ENCODE measurements at regions not wholly inside any gene's neighbourhood (a gene's known extent, or its start where the extent isn't known, plus 50 kb on each side); places are given as distances from the start of the nearest gene placed in this dataset.

DNA sequence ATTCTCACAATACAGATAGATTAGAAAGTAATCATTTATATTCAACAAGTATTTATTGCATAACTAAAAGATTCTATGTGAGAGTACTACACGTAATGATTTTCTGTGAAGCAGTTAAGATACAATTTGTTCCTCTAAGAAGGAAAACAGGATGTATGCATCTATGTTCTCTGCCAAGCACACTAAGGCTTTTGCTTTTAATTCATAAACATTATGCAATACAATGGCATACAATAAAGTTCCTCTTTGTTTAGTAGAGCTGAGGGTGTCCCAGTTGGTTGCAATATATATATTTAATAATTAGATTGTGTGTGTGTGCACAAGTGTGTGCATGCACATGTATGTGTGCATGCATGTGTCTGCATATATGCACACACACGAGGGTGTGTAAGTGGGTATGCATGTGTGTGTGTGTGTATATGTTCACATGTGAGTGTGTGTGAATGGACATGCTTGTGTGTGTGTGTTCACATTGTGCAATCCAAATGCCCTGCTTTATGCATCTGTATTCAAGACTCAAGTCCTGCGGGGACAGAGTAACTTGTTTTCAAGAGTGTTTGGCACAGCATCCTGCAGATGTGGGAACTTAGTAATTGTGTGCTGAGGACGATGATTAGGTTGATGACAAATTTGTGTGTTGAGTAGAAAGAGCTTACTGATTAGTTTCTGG is 481.5 kb upstream of the KLF6 start:
- Histone ChIP-seq H3K27ac (peak overlapping the region in 2 of 4 donors; percentile 36 to 48), H3K9me3 (no peaks in the 10 kb centered on the region), H3K36me3 (no peaks in the 10 kb centered on the region), H3K4me3 (no peak overlapping the region), H3K4me1 (peaks cover 5 to 32% (median 24%) of the 10 kb centered on the region in 4 donors), H3K27me3 (no peaks in the 10 kb centered on the region)
- WGBS, 2 donors (ENCODE audit: low coverage in 1 of 2), result 49 to 58% methylated on average over 3 to 4 of the region's 4 CpGs
- TF ChIP-seq CTCF (IDR thresholded peaks at IDR 0.05) (no peak), EP300 (IDR thresholded peaks at IDR 0.05; ENCODE audit: low read depth) (peak; percentile 34), POLR2AphosphoS5 (IDR thresholded peaks at IDR 0.05) (no peak), POLR2A (IDR thresholded peaks at IDR 0.05) (no peak)
- intact Hi-C loops (cut with DNase I; ENCODE audit: low total_unique reads) (no loop called here), in situ Hi-C loops (cut with MboI; ENCODE audit: low pct_ligation_motif_present in 1 of 4, low pct_unique_long_range_greater_than_20kb in 1 of 4, low sequenced_read_pairs in 3 of 4) (no loop called here)
- DNase-seq, result no peak

DNA sequence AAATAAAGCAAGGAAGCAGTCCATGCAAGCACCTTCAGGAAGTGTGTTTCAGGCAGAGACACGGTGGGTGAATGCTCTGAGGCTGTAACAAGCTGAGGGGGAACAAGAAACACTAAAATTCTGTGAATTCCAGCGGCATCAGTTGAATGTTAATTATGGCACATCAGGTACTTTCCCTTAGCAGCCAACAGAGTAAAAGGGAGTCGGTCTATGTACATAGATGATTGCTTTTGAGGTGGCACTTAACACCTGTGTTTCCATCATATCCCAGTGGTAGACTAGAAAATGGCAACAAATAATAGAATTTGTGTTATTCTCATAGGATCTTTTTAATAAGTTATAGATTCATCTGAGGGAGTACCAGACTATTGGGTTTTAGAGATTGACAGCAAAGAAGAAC is 481.0 kb upstream of the KLF6 start:
- Histone ChIP-seq H3K4me3 (no peak overlapping the region), H3K27me3 (no peaks in the 10 kb centered on the region), H3K9me3 (no peaks in the 10 kb centered on the region), H3K27ac (no peak overlapping the region), H3K4me1 (peaks cover 5 to 32% (median 24%) of the 10 kb centered on the region in 4 donors), H3K36me3 (no peaks in the 10 kb centered on the region)
- TF ChIP-seq CTCF (IDR thresholded peaks at IDR 0.05), result no peak
- no peak for TF ChIP-seq POLR2A (IDR thresholded peaks at IDR 0.05)
- TF ChIP-seq POLR2AphosphoS5 (IDR thresholded peaks at IDR 0.05), result no peak
- no peak for TF ChIP-seq EP300 (IDR thresholded peaks at IDR 0.05; ENCODE audit: low read depth)
- 61 to 68% methylated on average over 3 of the region's 3 CpGs for WGBS, 2 donors (ENCODE audit: low coverage in 1 of 2)
- in situ Hi-C loops (cut with MboI; ENCODE audit: low pct_ligation_motif_present in 1 of 4, low pct_unique_long_range_greater_than_20kb in 1 of 4, low sequenced_read_pairs in 3 of 4) (no loop called here), intact Hi-C loops (cut with DNase I; ENCODE audit: low total_unique reads) (no loop called here)
- DNase-seq, result no peak

GRCh38 chr10:4264209-4264865 is 479.3 kb upstream of the KLF6 start:
- 85 to 100% methylated on average over 4 to 8 of the region's 8 CpGs for WGBS, 2 donors (ENCODE audit: low coverage in 1 of 2)
- no peak for DNase-seq
- peaks cover 14 to 45% (median 27%) of the 10 kb centered on the region in 4 donors for H3K4me1 ChIP-seq
- H3K9me3 ChIP-seq, result no peaks in the 10 kb centered on the region
- TF ChIP-seq POLR2A (IDR thresholded peaks at IDR 0.05), result no peak
- no peak for TF ChIP-seq EP300 (IDR thresholded peaks at IDR 0.05; ENCODE audit: low read depth)
- no peak for TF ChIP-seq POLR2AphosphoS5 (IDR thresholded peaks at IDR 0.05)
- no peak for TF ChIP-seq CTCF (IDR thresholded peaks at IDR 0.05)
- no peaks in the 10 kb centered on the region for H3K36me3 ChIP-seq
- no peak overlapping the region for H3K4me3 ChIP-seq
- intact Hi-C loops (cut with DNase I; ENCODE audit: low total_unique reads), result no loop called here
- in situ Hi-C loops (cut with MboI; ENCODE audit: low pct_ligation_motif_present in 1 of 4, low pct_unique_long_range_greater_than_20kb in 1 of 4, low sequenced_read_pairs in 3 of 4), result no loop called here
- no peaks in the 10 kb centered on the region for H3K27me3 ChIP-seq
- H3K27ac ChIP-seq, result peak overlapping the region in 1 of 4 donors; percentile 48

GRCh38 chr10:4263601-4263921 is 478.6 kb upstream of the KLF6 start:
- DNase-seq, result peak; percentile 42
- WGBS, 2 donors (ENCODE audit: low coverage in 1 of 2), result 64% methylated on average over 3 of the region's 3 CpGs; no CpG with 5 or more reads in 1 of the 2 donors
- in situ Hi-C loops (cut with MboI; ENCODE audit: low pct_ligation_motif_present in 1 of 4, low pct_unique_long_range_greater_than_20kb in 1 of 4, low sequenced_read_pairs in 3 of 4), result no loop called here
- H3K27ac ChIP-seq, result peak overlapping the region; percentile 2 to 48 (median 24)
- intact Hi-C loops (cut with DNase I; ENCODE audit: low total_unique reads), result no loop called here
- no peaks in the 10 kb centered on the region for H3K27me3 ChIP-seq
- peaks cover 14 to 45% (median 27%) of the 10 kb centered on the region in 4 donors for H3K4me1 ChIP-seq
- no peaks in the 10 kb centered on the region for H3K36me3 ChIP-seq
- H3K4me3 ChIP-seq, result no peak overlapping the region
- H3K9me3 ChIP-seq, result no peaks in the 10 kb centered on the region
- no peak for TF ChIP-seq POLR2AphosphoS5 (IDR thresholded peaks at IDR 0.05)
- TF ChIP-seq CTCF (IDR thresholded peaks at IDR 0.05), result no peak
- no peak for TF ChIP-seq EP300 (IDR thresholded peaks at IDR 0.05; ENCODE audit: low read depth)
- TF ChIP-seq POLR2A (IDR thresholded peaks at IDR 0.05), result no peak
